CD4-positive, alpha-beta T cell treated with Interleukin-2 at 100 ng/mL for 4 hours (primary cell): ENCODE measurements at regions not wholly inside any gene's neighbourhood (a gene's known extent, or its start where the extent isn't known, plus 50 kb on each side); places are given as distances from the start of the nearest gene placed in this dataset.

ENCODE experiments used
- DNase-seq: peaks from one replicate; pipeline ENCODE4 v3.0.0-alpha.2; 2020; ENCODE audit warnings: low spot score

- no peak for DNase-seq
These were observed 57.4 kb upstream of the CXADR start for GRCh38 chr21:17455451-17455850.

GRCh38 chr21:17458279-17458678 lies 54.6 kb upstream of the CXADR start:
- no peak for DNase-seq

DNA sequence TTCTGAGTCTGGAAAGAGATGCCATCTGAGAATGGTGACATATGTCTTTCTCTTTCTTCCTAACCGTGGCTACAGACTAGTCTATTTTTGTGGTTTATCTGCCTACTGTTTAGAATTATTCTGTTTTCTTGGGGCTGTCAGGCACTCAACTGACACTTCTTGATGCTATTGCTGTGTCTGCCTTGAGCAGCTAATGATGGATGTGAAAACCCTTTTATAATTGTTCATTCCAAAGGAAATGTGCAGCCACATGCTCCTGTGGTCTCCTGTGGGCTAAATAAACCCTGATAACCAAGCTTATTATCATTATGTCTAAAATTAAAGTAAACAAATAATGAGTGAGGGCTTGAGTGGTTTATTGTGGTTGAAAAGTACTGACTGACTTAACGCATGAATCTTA lies 52.7 kb upstream of the CXADR start:
- DNase-seq = no peak

DNA sequence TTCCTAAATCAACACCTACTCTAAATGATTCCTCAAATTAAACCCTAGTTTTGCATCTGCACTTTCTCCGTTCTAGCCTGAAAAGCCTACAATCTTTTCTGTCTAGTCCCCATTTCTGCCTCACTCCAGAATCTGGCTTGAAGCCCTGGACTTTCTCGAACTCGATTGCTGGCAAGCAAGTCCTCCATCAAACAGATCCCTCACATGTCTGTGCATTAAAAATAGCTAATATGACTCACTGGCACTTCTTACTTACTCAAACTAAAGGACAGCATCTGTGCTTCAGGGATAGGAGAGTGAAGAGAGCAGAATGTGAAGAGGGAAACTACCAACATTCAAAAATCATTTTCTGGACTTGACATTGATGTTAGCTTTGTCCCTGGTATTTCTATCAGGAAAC lies 51.8 kb upstream of the CXADR start:
- DNase-seq = no peak

- DNase-seq = no peak
These were observed 51.3 kb upstream of the CXADR start for GRCh38 chr21:17461582-17461981.

DNA sequence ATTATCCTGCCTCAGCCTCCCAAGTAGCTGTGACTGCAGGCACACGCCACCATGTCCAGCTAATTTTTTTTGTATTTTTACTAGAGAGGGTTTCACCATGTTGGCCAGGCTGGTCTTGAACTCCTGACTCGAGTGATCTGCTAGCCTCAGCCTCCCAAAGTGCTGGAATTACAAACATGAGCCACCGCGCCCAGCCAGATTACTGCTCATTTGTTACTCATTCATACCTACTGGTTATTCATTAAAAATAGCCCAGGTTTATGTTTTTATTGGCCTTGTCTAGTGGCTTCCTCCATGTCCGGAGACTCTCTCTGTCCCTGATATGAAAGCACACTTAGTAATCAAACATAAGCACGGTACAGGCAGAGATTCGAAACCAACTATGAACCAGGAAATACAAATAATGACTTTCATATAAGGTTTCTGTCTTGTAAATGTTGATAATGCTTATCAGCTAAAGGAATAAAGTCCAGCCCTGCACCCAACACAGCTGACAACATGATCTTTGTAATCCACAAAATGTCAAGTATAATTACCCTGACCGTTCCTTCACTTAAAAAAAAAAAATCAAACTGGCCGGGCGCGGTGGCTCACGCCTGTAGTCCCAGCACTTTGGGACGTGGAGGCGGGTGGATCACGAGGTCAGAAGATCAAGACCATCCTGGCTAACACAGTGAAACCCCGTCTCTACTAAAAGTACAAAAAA lies 50.4 kb upstream of the CXADR start:
- no peak for DNase-seq
